Immature natural killer cell (primary cell): ENCODE measurements at regions not wholly inside any gene's neighbourhood (a gene's known extent, or its start where the extent isn't known, plus 50 kb on each side); places are given as distances from the start of the nearest gene placed in this dataset.
A peak's percentile ranks its signal among the peaks of the same experiment; 100 is the strongest.
"Not testable (repeated sequence)": the region's sequence is repeated elsewhere in the genome, so short reads cannot be mapped to it uniquely, and the experiment has no call there.

Experiments
- DNase-seq, 3 donors: peaks; one replicate each; pipeline ENCODE4 v3.0.0; 2022; ENCODE audit warnings: mixed read lengths in 1 of 3
- H3K27ac Mint-ChIP-seq, 6 donors: one replicate each; pipeline ENCODE4 v1.8.0; 2020; ENCODE audit warnings: mixed read lengths in 6 of 6, mild to moderate bottlenecking in 5 of 6, inconsistent platforms in 4 of 6, moderate library complexity in 3 of 6
- H3K27me3 Mint-ChIP-seq, 3 donors: one replicate each; pipeline ENCODE4 v1.8.0; 2020 to 2021; ENCODE audit warnings: low read depth in 3 of 3, mild to moderate bottlenecking in 3 of 3, mixed read lengths in 3 of 3, moderate library complexity in 3 of 3, inconsistent platforms in 1 of 3
- H3K36me3 Mint-ChIP-seq, 3 donors: one replicate each; pipeline ENCODE4 v1.8.0; 2020; ENCODE audit warnings: mixed read lengths in 3 of 3, inconsistent platforms in 2 of 3, mild to moderate bottlenecking in 2 of 3
- H3K4me1 Mint-ChIP-seq, 2 donors: one replicate each; pipeline ENCODE4 v1.8.0; 2020; ENCODE audit warnings: inconsistent platforms in 2 of 2, mild to moderate bottlenecking in 2 of 2, mixed read lengths in 2 of 2, moderate library complexity in 1 of 2
- H3K4me3 Mint-ChIP-seq, 5 donors: one replicate each; pipeline ENCODE4 v1.8.0; 2020; ENCODE audit warnings: mild to moderate bottlenecking in 5 of 5, mixed read lengths in 5 of 5, inconsistent platforms in 3 of 5, moderate library complexity in 3 of 5
- H3K9me3 Mint-ChIP-seq, 6 donors: one replicate each; pipeline ENCODE4 v1.8.0; 2020; ENCODE audit warnings: mild to moderate bottlenecking in 6 of 6, mixed read lengths in 6 of 6, inconsistent platforms in 4 of 6, moderate library complexity in 3 of 6

DNA sequence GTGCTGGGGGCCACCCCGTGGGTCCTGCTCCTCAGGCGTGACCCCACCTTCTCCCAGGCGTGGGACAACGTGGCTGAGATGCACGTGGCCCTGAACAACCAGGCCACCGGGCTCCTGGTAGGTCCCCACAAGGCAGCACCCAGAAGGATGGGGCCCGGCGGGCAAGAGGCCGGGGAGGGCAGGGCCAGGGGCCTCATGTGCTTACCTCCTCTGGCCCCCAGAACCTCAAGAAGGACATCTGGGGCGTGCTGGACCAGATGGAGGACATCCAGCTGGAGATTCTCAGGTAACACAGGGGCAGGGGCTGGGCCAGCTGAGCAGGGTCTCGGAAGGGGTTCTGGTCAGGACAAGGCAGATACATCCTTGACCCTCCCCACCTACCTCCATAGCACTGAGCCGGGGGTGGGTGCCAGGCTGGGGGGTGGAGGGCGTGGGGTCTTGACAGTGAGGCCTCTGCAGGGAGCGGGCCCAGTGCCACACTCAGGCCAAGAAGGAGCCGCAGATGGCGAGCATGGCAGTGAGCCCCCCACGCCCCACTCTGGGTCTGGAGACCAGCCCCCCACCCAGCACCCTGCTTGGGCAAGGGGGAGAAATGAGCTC is 186.3 kb downstream of the IGLL1 start:
- H3K36me3 Mint-ChIP-seq: no peaks in the 10 kb centered on the region
- no peak overlapping the region for H3K27ac Mint-ChIP-seq
- H3K4me3 Mint-ChIP-seq: no peak overlapping the region
- DNase-seq: no peak
- peaks cover 0 to 2% (median 2%) of the 10 kb centered on the region in 3 donors for H3K27me3 Mint-ChIP-seq
- H3K4me1 Mint-ChIP-seq: no peaks in the 10 kb centered on the region
- H3K9me3 Mint-ChIP-seq: no peaks in the 10 kb centered on the region

GRCh38 chr22:23393199-23393598 is 186.9 kb downstream of the IGLL1 start:
- not testable (repeated sequence) for H3K36me3 Mint-ChIP-seq, H3K4me3 Mint-ChIP-seq, H3K4me1 Mint-ChIP-seq, H3K27ac Mint-ChIP-seq, H3K27me3 Mint-ChIP-seq, H3K9me3 Mint-ChIP-seq, DNase-seq

GRCh38 chr22:23392420-23393121 is 187.5 kb downstream of the IGLL1 start:
- DNase-seq: no peak
- Mint-ChIP-seq H3K27me3 (peaks cover 0 to 2% (median 2%) of the 10 kb centered on the region in 3 donors), H3K4me3 (no peak overlapping the region), H3K36me3 (no peaks in the 10 kb centered on the region), H3K4me1 (no peaks in the 10 kb centered on the region), H3K27ac (no peak overlapping the region), H3K9me3 (no peaks in the 10 kb centered on the region)

- Mint-ChIP-seq H3K4me1 (no peaks in the 10 kb centered on the region), H3K27me3 (peaks cover 0 to 2% (median 0%) of the 10 kb centered on the region in 3 donors), H3K27ac (no peak overlapping the region), H3K36me3 (no peaks in the 10 kb centered on the region), H3K9me3 (no peaks in the 10 kb centered on the region), H3K4me3 (no peak overlapping the region)
- no peak for DNase-seq
Measured at GRCh38 chr22:23391022-23391421, 189.1 kb downstream of the IGLL1 start.

DNA sequence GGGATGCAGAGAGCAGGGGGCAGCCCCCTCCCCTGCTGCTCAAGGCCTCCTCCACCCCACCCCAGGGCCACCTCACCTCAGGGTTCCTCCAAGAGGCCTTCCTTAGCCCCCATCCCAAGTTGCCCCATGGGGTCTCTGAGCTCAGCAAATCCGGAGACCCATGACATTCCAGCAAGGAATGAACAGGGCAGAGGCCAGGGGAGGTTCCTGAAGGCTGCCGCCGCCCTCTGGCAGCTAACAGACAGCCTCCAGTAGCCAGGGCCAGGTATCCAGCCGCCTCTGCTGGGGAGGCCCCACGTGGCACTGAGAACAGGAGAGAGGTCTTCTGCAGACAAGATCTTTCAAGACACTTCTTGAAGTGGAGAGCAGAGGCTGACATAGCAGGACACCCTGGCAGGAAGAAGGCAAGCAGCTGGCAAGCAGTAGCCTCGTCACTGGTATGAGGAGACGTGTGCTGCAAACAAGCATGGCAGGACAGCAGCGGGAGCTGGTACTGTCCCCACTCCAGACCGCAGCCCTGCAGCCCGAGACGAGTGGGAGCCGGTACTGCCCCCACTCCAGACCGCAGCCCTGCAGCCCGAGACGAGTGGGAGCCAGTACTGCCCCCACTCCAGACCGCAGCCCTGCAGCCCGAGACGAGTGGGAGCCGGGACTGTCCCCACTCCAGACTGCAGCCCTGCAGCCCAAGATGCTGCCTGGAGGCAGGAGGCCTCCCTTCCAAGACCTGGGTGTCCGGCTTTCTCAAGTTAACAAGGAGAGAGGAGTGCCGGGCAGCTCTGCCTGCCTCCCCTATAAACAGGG is 190.6 kb downstream of the IGLL1 start:
- Mint-ChIP-seq H3K9me3 (no peaks in the 10 kb centered on the region), H3K27me3 (peaks cover 0 to 2% (median 1%) of the 10 kb centered on the region in 3 donors), H3K27ac (no peak overlapping the region), H3K4me1 (no peaks in the 10 kb centered on the region), H3K4me3 (no peak overlapping the region), H3K36me3 (no peaks in the 10 kb centered on the region)
- DNase-seq: no peak

DNA sequence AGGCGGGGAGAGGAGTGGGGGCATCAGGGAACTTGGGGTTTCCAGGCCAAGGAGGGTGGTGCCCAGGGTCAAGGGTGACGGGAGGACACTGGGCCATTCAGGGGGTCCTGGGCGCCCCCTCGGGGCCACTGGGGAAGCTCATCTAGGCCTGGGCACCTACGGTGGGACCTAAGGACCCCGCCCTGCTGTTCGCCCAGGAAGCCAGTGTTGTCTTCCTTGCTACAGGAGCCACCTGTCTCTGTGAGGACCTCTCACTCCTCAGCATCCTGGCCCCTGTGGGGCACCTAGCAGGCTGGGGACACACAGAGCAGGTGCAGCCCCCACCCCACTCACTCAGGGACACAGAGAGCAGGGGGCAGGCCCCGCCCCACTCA is 191.6 kb downstream of the IGLL1 start:
- Mint-ChIP-seq H3K27me3 (peaks cover 2 to 3% (median 2%) of the 10 kb centered on the region in 3 donors), H3K4me1 (no peaks in the 10 kb centered on the region), H3K27ac (no peak overlapping the region), H3K4me3 (no peak overlapping the region), H3K9me3 (no peaks in the 10 kb centered on the region), H3K36me3 (no peaks in the 10 kb centered on the region)
- no peak for DNase-seq

DNA sequence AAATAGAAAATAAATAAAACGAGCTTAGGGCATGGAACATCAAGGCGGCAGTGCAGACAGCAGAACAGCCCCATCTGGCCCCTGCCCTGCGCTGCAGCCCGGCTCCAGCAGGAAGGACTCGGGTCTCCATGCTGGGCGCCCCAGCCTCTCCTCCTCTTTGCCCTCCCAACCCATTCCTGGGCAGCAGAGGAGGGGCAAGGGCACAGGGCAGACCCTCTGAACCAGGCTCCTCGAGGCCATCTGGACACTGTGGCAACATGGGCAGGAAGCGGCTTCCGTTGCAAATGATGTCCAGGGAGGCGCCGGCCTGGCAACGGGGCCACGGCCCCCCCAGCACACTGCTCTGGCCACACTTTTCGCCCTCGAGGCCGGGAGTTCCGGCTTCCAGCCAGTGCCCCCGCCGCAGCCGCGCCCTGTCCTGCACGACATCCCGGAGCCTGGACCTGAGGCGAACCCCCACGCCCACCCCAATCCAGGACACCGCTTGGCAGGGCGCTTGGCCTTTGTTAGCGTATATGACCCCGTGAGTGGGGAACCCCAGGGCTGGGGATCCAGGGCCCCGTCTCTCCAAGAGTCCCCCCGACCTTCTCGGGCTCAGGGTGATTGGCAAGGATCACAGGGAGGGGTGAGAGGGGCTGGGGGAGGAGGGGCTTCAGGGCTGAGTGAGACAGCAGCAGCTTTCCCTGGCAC is 192.1 kb downstream of the IGLL1 start:
- Mint-ChIP-seq H3K36me3 (no peaks in the 10 kb centered on the region), H3K9me3 (no peaks in the 10 kb centered on the region), H3K27me3 (peaks cover 2 to 3% (median 2%) of the 10 kb centered on the region in 3 donors), H3K4me3 (no peak overlapping the region), H3K27ac (no peak overlapping the region), H3K4me1 (no peaks in the 10 kb centered on the region)
- DNase-seq: no peak

DNA sequence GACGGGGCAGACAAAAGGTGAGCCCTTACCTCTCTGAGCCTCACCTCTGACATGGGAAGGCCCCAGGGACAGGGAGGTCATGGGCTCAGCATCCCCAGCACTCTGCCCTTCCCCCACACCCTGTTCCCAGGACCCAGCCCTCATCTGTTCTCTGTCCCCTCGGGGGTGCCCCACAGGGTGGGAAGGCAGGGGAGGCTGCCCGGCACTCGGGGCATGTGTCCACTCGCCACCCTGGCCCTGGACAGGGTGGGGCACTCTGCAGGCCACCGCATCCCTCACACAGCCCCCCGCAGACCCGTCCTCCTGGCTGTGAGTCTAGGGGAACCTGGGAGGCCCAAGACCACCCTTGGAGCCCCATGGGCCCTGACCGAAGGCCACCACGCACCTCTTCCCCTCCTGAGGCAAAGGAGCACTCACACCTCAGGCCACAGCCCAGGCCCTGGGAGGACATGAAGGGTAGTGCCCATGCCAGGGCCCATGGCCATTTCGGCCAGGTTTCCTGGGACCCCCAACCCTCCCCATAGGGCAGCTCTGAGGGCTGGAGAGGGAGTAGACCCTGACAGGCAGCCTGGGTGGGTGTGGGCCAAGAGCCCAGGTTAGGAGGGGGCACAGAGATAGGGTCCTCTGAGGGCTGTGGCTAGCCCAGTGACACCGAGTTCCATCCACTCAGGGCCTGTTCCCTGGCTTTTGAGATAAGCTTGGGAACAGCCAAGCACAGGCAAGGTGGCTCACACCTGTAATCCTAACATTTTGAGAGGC is 193.1 kb downstream of the IGLL1 start:
- H3K4me1 Mint-ChIP-seq: no peaks in the 10 kb centered on the region
- H3K27me3 Mint-ChIP-seq: peaks cover 2 to 3% (median 2%) of the 10 kb centered on the region in 3 donors
- no peak overlapping the region for H3K4me3 Mint-ChIP-seq
- no peaks in the 10 kb centered on the region for H3K9me3 Mint-ChIP-seq
- H3K27ac Mint-ChIP-seq: no peak overlapping the region
- no peak for DNase-seq
- no peaks in the 10 kb centered on the region for H3K36me3 Mint-ChIP-seq

DNA sequence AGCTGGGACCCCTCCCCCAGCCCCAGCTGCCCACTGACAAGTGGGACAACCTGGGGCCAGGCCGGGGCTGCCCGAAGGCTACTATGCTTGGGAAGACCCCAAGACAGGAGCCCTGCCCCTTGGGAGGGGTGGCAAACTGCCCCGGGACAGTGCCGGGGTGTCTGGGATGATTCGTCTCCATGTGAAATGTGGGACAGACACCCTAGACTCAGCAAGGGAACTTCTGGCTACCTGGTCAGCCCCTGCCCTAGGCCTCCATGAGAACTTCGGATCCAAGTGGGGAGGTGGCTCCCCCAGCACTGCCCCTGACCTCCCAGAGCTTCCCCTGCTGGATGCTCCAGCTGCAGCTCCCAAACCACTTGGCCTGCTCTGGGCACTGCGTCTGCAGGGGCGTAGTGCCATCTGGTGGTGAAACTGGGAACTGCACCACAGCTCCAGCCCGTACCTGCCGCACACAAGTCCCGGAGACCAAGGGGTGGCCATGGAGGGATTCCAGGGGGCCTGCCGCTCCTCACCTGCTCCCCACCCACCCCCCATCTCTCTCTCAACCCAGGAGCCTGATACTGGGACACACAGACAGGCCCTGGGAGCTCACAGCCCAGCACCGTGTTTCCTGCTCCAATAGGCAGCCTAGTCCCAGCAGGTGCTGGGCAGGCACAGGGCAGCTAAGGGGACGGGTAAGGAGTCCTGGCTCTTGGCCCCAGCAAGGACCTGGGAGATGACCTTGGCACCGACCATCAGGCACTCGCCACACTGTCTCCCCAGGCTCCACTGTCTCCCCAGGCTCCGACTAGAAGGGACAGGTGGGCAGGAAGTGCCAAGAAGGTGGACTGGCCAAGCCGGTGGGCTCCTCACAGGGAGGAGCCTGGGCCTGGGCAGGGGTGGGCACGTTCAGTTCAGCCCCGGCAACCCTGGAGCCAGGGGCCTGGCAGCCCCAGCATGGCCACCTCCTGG is 194.1 kb downstream of the IGLL1 start:
- Mint-ChIP-seq H3K4me1 (no peaks in the 10 kb centered on the region), H3K27ac (no peak overlapping the region), H3K4me3 (no peak overlapping the region), H3K9me3 (no peaks in the 10 kb centered on the region), H3K36me3 (no peaks in the 10 kb centered on the region), H3K27me3 (peaks cover under 1 to 6% (median 4%) of the 10 kb centered on the region in 3 donors)
- DNase-seq: peak; percentile 70 to 74 (median 73)

- no peaks in the 10 kb centered on the region for H3K9me3 Mint-ChIP-seq
- H3K4me1 Mint-ChIP-seq: no peaks in the 10 kb centered on the region
- no peaks in the 10 kb centered on the region for H3K36me3 Mint-ChIP-seq
- no peak overlapping the region for H3K27ac Mint-ChIP-seq
- no peak overlapping the region for H3K4me3 Mint-ChIP-seq
- H3K27me3 Mint-ChIP-seq: peaks cover 4 to 10% (median 8%) of the 10 kb centered on the region in 3 donors
- DNase-seq: no peak
Measured at GRCh38 chr22:23384923-23385677, 195.0 kb downstream of the IGLL1 start.

DNA sequence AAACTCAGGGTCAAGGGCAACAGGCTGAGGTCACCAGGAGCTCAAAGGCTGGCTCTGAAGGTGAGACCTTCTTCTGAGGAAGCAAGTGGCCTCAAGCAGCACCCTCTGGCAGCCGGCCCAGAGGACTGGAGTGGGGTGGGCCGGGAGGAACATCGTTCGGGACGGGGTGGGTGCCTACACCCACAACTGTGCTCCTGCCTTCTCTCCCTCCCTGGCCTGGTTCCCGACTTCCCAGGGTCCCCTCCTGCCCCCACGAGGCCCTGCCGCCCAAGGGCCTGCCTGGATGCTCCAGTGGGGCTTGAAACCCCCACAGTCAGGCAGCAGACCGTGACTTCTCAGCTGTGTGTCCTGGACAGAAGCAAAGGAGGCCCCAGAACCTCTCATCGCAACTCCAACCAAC is 195.7 kb downstream of the IGLL1 start:
- H3K4me3 Mint-ChIP-seq: no peak overlapping the region
- no peaks in the 10 kb centered on the region for H3K9me3 Mint-ChIP-seq

More for the DNA sequence above, 195.7 kb downstream of the IGLL1 start:
- Mint-ChIP-seq H3K27me3 (peaks cover 4 to 10% (median 8%) of the 10 kb centered on the region in 3 donors), H3K27ac (no peak overlapping the region), H3K4me1 (no peaks in the 10 kb centered on the region), H3K36me3 (no peaks in the 10 kb centered on the region)
- no peak for DNase-seq
